Suprapubic skin (tissue), 4 donors: ENCODE measurements at regions not wholly inside any gene's neighbourhood (a gene's known extent, or its start where the extent isn't known, plus 50 kb on each side); places are given as distances from the start of the nearest gene placed in this dataset.

Experiments used
- DNase-seq, 2 donors: peaks; one replicate each; pipeline ENCODE4 v3.0.0-alpha.2; 2019; ENCODE audit warnings: low spot score in 2 of 2
- H3K27ac ChIP-seq: fragments of 200-600 bp; sonication (generic); one replicate; pipeline ENCODE4 v1.5.1; 2019
- H3K27me3 ChIP-seq: fragments of 200-600 bp; sonication (generic); one replicate; pipeline ENCODE4 v1.5.1; 2019
- H3K36me3 ChIP-seq: fragments of 200-600 bp; sonication (generic); one replicate; pipeline ENCODE4 v1.5.1; 2019
- H3K4me1 ChIP-seq: fragments of 200-600 bp; sonication (generic); one replicate; pipeline ENCODE4 v1.5.1; 2019
- H3K4me3 ChIP-seq: fragments of 200-600 bp; sonication (generic); one replicate; pipeline ENCODE4 v1.5.1; 2019; ENCODE audit warnings: mild to moderate bottlenecking
- H3K9me3 ChIP-seq: fragments of 200-600 bp; sonication (generic); one replicate; pipeline ENCODE4 v1.5.1; 2019
- CTCF ChIP-seq, 2 donors: fragments of 200-600 bp in 1 of 2; fragments of 450-650 bp in 1 of 2; sonication (generic) in 1 of 2; IDR thresholded peaks; one replicate each; pipeline ENCODE4 v1.5.1; 2016 to 2019; ENCODE audit warnings: antibody characterized with exemption in 2 of 2, mild to moderate bottlenecking in 1 of 2, moderate library complexity in 1 of 2
- EP300 ChIP-seq: sonication (generic); formaldehyde crosslinking; IDR thresholded peaks from one replicate; pipeline ENCODE4 v1.6.1; 2017; ENCODE audit warnings: antibody characterized with exemption
- POLR2A ChIP-seq, 2 donors: fragments of 450-650 bp; IDR thresholded peaks; one replicate each; pipeline ENCODE4 v1.6.1; 2017; ENCODE audit warnings: antibody characterized with exemption in 2 of 2, mild to moderate bottlenecking in 2 of 2, moderate library complexity in 2 of 2
- POLR2AphosphoS5 ChIP-seq, 3 donors: sonication (generic); formaldehyde crosslinking; IDR thresholded peaks; one replicate each; pipeline ENCODE4 v1.6.1; 2017; ENCODE audit warnings: antibody characterized with exemption in 3 of 3
- WGBS: methylation state at CpG from one replicate; pipeline ENCODE4 v1.1.5; 2018; 5-methylcytosine and 5-hydroxymethylcytosine counted together

GRCh38 chr15:25136119-25136518 lies 181.3 kb downstream of the SNRPN start:
- Histone ChIP-seq H3K4me1 (no peaks in the 10 kb centered on the region), H3K4me3 (no peak overlapping the region), H3K9me3 (peaks cover 8% of the 10 kb centered on the region), H3K27ac (no peak overlapping the region), H3K36me3 (no peaks in the 10 kb centered on the region), H3K27me3 (no peaks in the 10 kb centered on the region)
- TF ChIP-seq CTCF (IDR thresholded peaks at IDR 0.05) (no peak), POLR2A (IDR thresholded peaks at IDR 0.05) (no peak), EP300 (no peak), POLR2AphosphoS5 (IDR thresholded peaks at IDR 0.05) (no peak)
- 74% methylated on average over 3 of the region's 3 CpGs for WGBS
- DNase-seq = no peak

GRCh38 chr15:25137013-25137412 lies 182.2 kb downstream of the SNRPN start:
- Histone ChIP-seq H3K4me1 (no peaks in the 10 kb centered on the region), H3K27me3 (no peaks in the 10 kb centered on the region), H3K36me3 (no peaks in the 10 kb centered on the region), H3K27ac (no peak overlapping the region), H3K4me3 (no peak overlapping the region), H3K9me3 (peaks cover 5% of the 10 kb centered on the region)
- no peak for DNase-seq
- TF ChIP-seq POLR2AphosphoS5 (IDR thresholded peaks at IDR 0.05) = no peak
- no peak for TF ChIP-seq CTCF (IDR thresholded peaks at IDR 0.05)
- no peak for TF ChIP-seq POLR2A (IDR thresholded peaks at IDR 0.05)
- TF ChIP-seq EP300 = no peak
- WGBS = 86% methylated on average over 5 of the region's 5 CpGs

GRCh38 chr15:25169318-25169717 lies 214.5 kb downstream of the SNRPN start:
- TF ChIP-seq EP300 (no peak), CTCF (IDR thresholded peaks at IDR 0.05) (no peak), POLR2AphosphoS5 (IDR thresholded peaks at IDR 0.05) (no peak), POLR2A (IDR thresholded peaks at IDR 0.05) (no peak)
- DNase-seq = no peak
- no peaks in the 10 kb centered on the region for H3K4me1 ChIP-seq
- H3K4me3 ChIP-seq = no peak overlapping the region
- H3K9me3 ChIP-seq = peaks cover 29% of the 10 kb centered on the region
- 93% methylated on average over 11 of the region's 15 CpGs for WGBS
- H3K27me3 ChIP-seq = no peaks in the 10 kb centered on the region
- H3K36me3 ChIP-seq = no peaks in the 10 kb centered on the region
- H3K27ac ChIP-seq = no peak overlapping the region

GRCh38 chr15:25170113-25170731 lies 215.4 kb downstream of the SNRPN start:
- Histone ChIP-seq H3K36me3 (no peaks in the 10 kb centered on the region), H3K4me1 (no peaks in the 10 kb centered on the region), H3K27me3 (no peaks in the 10 kb centered on the region), H3K4me3 (no peak overlapping the region), H3K9me3 (peaks cover 37% of the 10 kb centered on the region), H3K27ac (no peak overlapping the region)
- DNase-seq = peak in 1 of 2 donors; percentile 27
- 95% methylated on average over 5 of the region's 19 CpGs for WGBS
- TF ChIP-seq POLR2A (IDR thresholded peaks at IDR 0.05) = no peak
- no peak for TF ChIP-seq EP300
- no peak for TF ChIP-seq POLR2AphosphoS5 (IDR thresholded peaks at IDR 0.05)
- TF ChIP-seq CTCF (IDR thresholded peaks at IDR 0.05) = no peak

- TF ChIP-seq EP300 = no peak
- no peak for TF ChIP-seq POLR2A (IDR thresholded peaks at IDR 0.05)
- no peak for TF ChIP-seq POLR2AphosphoS5 (IDR thresholded peaks at IDR 0.05)
- TF ChIP-seq CTCF (IDR thresholded peaks at IDR 0.05) = no peak
- no peak overlapping the region for H3K27ac ChIP-seq
- H3K4me1 ChIP-seq = no peaks in the 10 kb centered on the region
- no peak for DNase-seq
- H3K27me3 ChIP-seq = no peaks in the 10 kb centered on the region
- H3K4me3 ChIP-seq = no peak overlapping the region
- H3K9me3 ChIP-seq = peaks cover 42% of the 10 kb centered on the region
- WGBS = 95% methylated on average over 4 of the region's 6 CpGs
- H3K36me3 ChIP-seq = no peaks in the 10 kb centered on the region
These were observed 216.0 kb downstream of the SNRPN start for GRCh38 chr15:25170781-25171110.
